SU-DHL-6 (cell line): ENCODE measurements at regions not wholly inside any gene's neighbourhood (a gene's known extent, or its start where the extent isn't known, plus 50 kb on each side); places are given as distances from the start of the nearest gene placed in this dataset.

Source experiments
- EZH2phosphoT487 ChIP-seq: fragments of 200-600 bp; sonication (generic), shearing (Covaris generic); conservative IDR thresholded peaks from 2 replicates; pipeline ENCODE4 v1.6.1; 2018; ENCODE audit warnings: mild to moderate bottlenecking, antibody characterized with exemption, low read length, moderate library complexity, mixed read lengths
- TF ChIP-seq, protein P1 (sequence below): fragments of 200-600 bp; sonication (generic); IDR thresholded peaks from one replicate; pipeline ENCODE4 v1.5.1; 2017; ENCODE audit warnings: antibody characterized with exemption, mild to moderate bottlenecking, low read length, moderate library complexity; ENCODE audit not compliant: insufficient read depth, poor library complexity, severe bottlenecking

DNA sequence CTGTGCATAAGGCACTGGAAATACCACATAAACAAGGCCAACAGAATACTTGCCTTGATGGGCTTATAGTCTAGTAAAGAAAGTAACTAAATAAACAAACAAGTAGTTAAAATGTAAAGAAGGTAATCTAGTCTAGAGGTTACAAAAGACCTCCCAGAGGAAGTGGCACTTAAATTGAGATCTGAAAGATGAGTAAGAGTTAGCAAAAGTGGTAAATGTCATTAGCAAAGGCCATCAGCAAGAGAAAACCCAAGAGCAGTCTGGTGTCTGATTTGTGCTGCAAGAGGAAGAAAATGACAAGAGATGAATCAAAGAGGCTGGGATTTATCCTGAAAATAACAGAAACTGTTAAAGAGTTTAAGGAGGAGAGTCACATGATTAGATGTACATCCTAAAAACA lies 96.6 kb upstream of the SMLR1 start:
- TF ChIP-seq, protein P1, sequence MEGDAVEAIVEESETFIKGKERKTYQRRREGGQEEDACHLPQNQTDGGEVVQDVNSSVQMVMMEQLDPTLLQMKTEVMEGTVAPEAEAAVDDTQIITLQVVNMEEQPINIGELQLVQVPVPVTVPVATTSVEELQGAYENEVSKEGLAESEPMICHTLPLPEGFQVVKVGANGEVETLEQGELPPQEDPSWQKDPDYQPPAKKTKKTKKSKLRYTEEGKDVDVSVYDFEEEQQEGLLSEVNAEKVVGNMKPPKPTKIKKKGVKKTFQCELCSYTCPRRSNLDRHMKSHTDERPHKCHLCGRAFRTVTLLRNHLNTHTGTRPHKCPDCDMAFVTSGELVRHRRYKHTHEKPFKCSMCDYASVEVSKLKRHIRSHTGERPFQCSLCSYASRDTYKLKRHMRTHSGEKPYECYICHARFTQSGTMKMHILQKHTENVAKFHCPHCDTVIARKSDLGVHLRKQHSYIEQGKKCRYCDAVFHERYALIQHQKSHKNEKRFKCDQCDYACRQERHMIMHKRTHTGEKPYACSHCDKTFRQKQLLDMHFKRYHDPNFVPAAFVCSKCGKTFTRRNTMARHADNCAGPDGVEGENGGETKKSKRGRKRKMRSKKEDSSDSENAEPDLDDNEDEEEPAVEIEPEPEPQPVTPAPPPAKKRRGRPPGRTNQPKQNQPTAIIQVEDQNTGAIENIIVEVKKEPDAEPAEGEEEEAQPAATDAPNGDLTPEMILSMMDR, result no peak
- no peak for TF ChIP-seq EZH2phosphoT487
